Central memory CD4-positive, alpha-beta T cell (primary cell): ENCODE measurements at regions not wholly inside any gene's neighbourhood (a gene's known extent, or its start where the extent isn't known, plus 50 kb on each side); places are given as distances from the start of the nearest gene placed in this dataset.

ENCODE experiments used
- DNase-seq: peaks from one replicate; pipeline ENCODE4 v3.0.0; 2022

DNA sequence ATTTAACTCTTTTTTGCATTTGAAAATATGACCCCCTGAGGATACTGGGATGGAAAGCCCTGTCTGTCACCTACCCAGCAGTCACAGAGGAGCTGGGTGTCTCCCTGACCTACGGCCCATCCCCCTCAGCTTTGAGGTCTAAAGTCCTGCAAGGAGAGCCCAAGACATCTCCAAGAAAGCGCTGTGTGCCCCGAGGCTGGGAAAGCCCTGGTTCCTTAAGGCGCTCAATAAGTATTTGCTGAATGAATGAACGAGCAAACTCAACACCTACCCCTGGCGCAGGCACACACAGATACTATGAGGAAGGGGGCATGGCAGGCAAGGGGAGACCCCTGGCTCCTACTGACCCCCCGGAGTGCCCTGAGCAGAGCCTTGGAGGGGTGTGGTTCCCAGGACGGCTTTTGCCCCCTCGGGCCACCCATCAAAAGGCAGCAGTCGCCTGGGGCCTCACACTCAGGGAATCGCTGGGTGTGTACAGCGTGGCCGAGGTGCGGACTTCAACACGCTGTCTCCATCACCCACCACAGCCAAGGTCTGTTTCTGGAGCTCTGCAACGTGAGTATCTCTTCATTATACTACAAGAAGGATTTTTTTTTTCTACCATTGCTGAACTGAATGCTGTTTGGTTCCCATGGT, 211.6 kb downstream of the ERCC6L2 start:
- no peak for DNase-seq

DNA sequence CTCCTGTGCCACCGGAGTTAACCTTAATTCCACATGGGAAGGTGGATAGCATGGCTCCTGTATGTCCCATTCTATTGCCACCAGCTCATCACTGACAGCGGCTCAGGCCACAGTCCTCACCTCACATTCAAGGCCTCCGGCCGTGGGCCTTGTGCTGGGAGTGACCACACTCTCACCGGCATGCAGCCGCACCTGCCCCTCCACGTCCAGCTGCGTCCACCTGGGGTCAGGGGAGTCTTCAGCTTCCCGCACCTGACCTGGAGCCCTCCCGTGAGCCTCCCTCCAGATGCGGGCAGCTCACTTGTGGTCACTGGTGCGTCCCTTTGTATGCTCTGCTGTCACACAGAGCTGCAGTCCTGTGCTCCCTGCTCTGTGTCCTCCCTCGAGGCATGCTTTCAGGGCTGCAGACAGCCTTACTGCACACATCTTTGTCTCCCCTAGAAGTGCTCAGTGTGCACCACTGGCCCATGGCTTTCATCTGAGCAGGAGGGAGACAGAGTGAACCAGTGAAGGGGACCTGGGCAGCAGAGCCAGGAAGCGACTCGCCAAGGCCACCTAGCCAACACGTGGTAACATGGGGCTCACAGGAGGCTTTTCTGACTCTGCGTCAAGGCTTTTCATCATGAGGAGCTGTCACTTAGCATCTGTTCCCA, 210.1 kb downstream of the ERCC6L2 start:
- no peak for DNase-seq

DNA sequence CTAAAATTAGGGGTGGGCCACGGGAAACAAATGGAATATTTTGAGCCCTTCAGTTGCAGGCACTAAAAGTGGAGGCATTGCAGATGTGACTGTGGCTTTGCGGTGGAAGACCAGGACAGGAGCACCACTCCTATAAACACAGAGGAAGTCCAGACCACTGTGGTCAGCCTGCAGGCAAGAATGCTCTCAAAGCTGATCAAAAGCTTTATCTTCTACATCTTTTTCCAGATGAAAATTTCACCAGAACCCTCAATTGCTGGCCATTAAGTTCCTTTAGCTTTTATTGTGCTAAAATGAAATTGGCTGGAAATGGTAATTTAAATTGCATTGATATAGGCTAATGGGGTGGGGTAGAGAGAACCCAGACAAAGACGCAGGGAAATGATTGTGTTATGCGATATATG, 208.8 kb downstream of the ERCC6L2 start:
- no peak for DNase-seq

DNA sequence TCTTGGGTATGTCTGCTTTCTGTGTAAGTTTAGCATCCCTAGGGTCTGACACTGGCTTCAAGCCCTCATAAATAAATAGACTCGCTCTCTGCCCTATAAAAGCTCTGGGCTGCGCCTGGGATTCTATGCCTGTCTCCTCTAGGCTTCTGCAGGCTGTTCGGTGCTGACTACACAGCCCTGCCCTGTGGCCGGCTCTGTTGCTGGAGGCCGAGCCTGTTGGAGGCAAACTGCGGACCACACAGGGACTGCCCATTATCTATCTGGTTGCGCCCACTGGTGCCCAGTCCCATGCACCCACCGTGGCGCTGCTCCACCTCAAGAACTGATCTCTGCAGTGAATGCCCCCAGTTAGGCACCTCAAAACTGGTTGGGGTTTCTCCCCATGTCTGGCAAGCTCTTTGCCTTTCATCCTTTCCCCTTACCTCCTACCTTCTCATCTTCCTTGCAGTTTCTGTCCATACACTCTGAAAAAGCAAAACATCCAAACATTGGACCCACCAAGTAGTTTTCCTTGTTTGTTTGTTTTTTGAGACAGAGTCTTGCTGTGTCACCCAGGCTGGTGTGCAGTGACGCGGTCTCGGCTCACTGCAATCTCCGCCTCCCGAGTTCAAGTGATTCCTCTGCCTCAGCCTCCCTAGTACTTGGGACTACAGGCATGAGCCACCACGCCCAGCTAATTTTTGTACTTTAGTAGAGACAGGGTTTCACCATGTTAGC, 207.2 kb downstream of the ERCC6L2 start:
- DNase-seq = no peak

DNA sequence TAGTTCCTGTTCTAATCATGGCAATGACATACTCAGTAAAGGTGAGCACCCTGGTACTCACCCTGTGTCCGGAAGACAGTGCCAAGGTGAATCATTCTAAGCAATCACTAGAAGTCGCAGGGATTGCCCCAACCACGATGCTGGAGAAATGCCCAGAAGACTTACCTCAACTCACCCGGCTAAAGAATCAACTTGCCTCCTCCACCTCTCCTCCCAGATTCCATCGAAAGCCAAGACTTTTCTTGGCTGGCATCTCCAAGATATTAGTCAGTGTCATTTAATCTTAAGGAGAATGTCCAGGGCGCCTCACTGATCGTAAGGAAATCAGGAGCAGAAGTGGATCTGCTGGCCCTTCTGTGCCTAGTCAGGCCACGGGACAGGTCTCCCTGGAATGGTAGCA, 204.9 kb downstream of the ERCC6L2 start:
- DNase-seq = no peak

DNA sequence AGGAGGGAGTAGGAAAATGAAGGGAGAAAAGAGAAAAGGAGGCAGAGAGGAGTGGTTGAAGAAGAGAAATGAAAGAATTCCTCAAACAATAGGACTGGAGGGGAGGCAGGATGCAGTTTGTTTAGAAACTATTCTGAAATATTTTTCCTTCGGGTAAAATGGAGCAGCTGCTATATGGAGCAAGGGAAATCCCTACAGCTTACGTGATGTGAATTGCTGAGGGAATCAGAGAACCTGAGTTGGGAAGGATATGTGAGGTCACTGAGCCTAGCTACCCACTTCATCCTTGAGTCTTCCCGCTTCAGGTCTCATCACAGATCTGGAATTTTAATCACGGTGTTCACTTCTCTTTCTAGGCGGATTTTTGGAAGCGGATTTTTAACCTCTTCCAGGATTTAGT, 204.3 kb downstream of the ERCC6L2 start:
- DNase-seq = no peak

DNA sequence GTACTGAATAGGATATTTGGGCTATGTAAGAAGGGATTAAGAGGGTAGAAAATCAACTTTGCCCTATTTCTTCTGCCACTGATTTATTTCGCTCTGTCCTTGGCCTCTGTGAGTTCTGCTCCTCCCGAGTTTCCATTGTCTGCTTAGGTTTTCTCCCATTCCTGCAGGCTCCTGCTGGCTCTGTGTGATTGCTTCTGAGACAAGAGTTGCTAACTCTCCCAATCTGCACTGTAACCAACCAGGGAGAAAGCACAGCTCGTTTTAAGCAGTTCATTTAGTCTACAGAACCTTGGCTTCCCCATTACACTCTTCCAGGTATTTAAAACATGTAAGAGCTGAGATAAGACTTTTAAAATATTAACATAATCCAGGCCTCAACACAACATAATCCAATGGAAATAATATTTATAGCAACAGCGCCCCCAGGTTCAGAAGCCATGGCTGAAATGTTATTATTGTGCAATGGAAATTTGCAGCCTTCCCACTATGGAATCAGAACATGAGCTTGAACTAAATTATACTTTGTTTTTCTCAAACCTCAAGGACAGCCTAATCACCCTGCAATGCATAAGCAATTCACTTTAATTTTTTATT, 203.5 kb downstream of the ERCC6L2 start:
- DNase-seq = no peak

DNA sequence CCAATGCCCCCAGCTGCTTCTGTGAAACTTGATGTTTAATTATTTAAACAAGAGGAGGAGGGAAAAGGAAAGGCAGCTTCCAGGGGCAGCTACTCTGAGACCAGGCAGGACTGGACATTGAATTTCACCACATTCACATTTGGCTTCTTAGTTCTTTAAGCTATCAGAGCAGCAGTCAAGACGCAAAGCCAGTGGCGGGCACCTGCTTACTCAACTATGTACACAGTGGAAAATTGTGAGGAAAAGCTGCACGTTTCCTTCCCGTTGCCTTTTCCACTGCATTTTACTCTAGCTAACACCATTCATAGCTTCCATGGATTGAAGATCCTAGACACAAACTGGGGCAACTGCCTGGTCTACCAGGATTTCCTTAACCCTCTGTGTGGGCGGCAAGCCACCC, 200.3 kb downstream of the ERCC6L2 start:
- DNase-seq = no peak

DNA sequence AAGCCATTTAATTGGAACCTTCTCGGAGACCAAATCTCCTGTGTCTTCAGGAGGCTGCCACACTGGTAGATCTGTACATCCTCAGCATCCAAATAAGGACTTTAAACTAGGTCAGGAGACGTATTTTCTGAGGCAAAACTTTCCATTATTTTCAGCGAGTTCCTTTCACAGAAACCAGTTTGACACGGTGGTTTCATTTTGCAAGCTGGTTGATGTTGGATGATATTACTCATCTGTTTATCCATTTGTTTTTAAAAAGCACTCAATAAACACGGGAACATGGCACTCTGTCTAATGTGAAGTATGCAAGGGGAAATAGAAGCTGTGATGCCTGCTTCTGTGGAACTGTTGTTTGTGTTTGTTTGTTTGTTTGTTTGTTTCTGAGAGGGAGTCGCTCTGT, 199.6 kb downstream of the ERCC6L2 start:
- DNase-seq = no peak

DNA sequence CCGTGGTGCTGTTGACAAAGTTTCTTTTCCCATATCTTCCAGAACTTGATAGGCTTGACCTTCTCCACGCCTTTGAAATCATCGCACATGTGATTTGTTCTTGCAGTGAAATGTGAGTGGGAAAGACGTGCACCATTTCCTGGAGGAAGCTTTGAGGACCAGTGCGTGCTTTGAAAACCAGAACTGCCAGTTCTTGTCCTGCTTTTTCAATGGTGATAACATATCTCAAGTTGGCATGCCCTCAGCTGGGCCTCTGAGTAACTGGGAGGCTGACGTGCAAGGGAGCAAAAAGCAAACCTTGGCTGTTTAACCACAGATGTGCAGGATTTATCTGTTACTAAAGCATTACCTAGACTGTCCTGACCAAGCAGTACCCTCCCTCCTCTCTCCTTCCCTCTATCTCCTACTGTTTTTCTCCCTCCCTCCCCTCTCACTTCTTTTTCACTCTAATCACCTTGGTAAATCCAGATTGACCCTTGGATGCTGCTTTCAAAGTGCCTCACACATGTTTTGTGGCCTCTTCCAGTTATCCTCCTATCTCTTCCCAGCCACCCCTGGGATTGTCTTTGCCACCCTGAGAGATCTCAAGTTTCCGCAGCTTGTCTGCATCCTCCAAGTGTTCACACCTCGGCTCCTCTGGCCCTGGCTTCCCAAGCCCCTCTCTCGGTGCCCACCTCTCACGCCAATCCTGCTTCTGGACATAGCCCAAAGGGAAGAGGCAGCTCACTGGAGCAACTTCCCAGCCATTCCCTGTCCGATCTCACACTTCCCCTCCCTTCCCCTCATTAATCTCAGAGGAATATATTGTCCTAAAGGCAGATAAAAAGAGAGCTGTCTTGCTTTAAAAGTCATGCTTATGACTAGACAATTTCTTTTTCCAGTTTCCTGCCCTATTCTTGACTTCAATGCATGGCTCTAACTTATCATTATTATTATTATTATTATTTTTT, 198.3 kb downstream of the ERCC6L2 start:
- no peak for DNase-seq

DNA sequence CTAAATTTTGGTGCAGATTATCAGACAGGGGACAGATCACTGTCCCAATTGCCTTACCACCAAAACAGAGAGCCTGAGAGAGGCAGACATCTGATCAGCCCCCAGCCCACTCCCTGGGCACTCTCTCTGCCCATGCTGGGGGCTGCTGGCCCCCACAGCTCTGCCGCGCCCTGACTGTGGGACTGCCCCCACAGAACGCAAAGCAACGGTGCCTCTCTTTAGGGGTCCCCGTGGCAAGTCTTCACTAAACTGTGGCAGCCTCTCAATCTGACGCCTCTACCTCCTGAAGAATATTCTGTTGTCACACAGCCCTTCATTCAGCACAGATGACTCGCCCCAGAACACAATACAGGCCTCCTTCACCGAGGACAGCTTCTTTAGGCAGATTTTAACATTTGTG, 197.4 kb downstream of the ERCC6L2 start:
- no peak for DNase-seq

DNA sequence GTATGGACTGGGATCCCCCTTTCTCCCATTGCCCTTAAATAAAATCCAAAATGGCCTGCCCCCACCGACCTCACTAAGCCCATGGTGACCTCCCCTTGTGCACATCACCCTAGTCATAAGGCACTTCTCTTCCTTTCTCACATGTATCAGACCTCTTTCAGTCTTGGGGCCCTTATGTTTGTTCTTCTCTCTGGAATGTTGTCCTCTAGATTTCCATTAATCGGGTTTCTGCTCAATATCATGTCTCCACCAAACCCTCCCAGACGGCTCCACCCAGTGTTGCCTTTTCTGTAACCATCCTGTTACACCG, 196.3 kb downstream of the ERCC6L2 start:
- no peak for DNase-seq

DNA sequence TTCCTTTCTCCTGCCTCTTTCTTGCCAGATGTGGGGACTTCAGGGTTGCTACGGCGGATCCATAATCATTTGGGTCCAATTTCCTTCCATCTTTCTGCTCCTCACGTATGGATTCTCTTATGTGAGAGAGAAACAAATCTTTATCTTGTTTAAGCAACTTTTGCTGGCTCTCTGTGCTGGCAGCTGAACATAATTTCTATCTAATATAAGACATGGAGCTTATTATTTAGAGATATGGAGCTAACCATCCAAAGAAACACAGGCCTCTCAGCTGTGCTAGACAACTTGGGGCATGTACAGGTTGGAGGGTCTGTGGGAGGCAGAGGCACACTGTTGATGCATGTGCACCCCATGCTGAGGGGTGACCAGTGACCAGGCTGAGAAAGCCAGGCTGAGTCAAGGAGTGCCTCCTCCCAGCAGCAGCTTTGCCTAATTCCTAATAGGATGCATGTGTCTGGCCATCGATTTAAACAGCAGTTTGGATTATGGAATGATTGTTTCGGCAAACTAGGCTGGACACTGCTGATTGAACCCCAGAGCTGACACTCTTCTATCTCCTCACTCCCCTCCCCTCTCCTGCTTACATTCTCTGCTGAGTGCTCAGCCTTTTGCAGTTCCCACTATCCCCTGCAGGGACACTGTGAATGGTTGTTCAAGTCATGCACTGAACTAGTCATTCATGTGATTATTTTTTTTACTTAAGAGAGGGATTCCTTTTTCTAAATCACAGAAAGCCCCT, 195.8 kb downstream of the ERCC6L2 start:
- DNase-seq = no peak

DNA sequence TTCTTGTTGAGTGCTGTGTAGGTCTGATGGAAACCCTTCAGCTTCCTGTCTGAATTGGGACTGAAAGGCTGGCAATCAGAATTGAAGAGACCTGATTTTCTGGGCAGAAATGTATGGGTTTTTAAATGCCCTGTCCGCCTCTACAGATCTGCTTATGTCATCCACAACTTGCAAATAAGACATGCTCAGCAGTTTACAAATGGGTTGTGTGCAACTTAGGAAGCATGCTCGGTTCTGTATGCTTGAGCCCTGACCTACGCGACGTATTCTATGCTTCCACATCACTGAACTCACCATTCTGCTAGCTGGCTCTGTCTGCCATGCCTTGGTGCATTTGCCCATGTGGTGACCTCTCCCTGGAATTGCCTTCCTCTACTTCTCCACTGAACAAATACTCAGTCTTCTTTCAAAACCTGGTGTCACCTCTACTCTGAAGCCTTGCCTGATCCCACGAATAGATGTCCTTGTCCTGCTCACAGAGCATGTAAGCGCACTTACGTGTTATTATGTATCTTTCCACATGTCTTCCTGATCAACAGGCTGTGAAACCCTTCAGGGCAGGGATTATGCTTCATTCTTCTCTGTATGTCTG, 194.2 kb downstream of the ERCC6L2 start:
- DNase-seq = no peak

DNA sequence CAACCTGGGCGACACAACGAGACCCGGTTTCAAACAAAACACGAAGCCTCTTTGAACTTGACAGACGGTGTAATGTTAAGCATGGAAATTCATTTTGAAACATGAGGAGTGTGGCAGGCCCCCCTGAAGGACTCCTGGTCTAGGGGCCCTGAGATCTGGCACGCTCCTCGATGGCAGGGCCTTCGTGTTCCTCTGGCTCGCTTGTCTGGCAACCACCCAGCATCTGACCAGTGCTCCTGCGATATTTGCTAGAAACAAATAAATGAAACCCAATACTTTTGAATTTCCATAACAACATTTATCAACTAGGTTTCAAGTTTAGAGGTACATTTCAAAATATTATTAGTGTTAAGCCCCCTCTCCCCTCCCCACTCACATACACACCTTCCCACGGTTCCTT, 193.0 kb downstream of the ERCC6L2 start:
- DNase-seq = no peak

DNA sequence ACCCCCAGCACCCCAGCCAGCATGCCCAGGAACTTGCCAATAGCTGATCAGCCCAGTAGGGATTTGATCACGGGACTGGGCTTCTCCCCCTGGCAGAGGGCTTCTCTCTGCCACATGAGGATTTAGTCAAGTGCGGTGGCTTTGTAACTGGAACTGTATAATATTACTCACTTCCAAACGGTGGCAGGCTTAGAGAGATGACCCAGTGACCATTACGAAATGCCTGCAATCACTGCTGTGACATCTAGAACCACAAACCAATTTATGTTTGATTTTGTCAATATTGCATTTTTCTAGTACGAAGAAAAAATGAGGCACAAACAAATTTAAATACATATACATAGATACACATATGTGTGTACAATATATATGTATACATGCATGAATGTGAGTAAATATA, 192.1 kb downstream of the ERCC6L2 start:
- DNase-seq = no peak

DNA sequence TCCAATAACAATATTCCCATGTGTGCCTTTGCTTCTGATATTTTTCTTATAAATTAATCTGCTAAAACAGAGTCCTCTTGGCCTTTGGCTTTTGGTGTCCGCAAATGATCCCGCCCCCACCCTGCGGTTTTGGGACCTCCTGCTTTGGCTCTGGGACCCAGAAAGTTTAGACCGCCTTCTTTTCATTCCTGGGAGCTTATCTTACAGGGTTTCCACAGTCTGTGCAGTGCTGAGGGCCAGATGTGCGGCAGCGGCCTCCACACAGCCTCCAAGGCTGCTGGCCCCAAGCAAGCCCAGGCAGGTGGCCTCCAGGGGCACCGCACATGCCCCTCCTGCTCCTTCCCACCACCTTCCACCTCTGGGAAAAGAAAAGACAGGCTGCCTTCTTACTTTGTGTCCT, 191.5 kb downstream of the ERCC6L2 start:
- DNase-seq = no peak

DNA sequence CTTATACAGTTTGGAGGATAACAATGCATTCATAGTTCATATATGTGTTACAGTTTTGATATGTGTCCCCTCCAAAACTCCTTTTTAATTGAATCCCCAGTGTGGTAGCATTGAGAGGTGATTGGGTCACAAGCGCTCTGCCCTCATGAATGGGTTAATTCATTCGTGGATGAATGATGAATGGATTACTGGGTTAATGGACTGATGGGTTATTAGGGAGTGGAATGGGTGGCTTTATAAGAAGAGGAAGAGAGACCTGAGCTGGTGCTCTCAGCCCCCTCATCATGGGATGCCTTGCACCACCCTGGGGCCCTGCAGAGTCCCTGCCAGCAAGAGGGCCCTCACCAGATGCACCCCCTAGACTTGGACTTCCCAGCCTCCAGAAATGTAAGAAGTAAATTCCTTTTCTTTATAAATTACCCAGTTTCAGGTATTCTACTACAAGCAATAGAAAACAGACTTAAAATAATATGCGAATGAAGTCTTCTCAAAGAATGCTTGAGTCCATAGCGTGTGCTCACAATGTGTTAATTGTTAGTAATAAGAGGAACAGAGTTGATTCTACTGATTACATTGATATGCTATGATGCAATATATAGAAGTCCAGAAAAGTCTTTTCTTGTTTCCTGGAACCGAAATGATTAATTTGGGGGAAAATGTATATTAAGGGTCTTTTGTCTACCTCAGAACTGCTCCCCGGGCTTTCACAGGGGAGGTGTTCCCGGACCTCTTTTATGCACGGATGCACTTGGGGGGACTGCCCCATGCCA, 190.2 kb downstream of the ERCC6L2 start:
- DNase-seq = no peak

DNA sequence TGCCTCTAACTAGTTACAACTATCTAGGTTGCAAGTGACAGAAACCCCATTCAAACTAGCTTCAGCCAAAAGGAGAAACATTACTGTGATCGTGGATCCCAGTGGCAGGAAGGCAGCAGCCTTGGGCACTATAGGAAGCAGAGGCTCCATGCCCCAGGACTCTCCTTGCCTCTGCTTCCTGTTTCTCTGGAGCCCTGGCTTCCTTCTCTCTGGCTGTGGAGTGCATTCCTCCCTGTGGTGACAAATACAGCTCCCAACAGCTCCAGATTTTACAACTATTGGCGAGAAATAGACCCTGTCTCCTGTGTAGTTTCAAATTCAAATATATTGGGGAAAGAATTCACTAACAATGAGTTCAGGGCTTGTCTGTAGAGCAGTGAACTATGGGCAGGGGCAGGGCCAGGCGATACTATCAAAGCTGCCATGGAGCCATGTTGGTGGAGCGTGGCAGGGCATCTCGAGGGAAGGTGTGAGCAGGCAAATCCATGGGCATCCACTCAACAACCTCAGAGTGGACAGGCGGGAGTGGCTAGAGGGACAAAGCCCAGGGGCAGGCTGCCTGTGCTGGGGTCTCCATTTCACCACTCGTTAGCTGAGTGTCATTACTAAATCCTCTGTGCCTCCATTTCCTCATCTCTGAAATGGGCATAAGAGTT, 189.5 kb downstream of the ERCC6L2 start:
- DNase-seq = no peak

DNA sequence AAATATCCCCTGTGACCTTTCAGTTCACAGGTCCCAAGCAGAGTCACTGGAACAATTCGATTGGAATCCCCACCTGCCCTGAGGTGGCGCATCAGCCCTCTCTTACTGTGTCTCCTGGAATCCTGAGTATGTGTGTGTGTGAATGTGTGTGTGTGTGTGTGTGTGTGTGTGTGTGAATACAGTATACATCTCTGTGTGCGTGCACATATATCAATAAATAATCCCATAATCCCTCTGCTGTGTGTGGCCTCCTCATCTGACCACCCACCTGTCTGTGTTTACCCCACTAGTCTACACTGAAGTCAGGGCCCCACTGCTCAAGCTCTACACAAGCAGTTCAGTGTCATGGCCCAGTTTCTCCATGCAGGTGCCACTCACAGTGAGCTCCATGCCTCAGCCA, 187.4 kb downstream of the ERCC6L2 start:
- DNase-seq = no peak
